ENCODE measurements at regions not wholly inside any gene's neighbourhood (a gene's known extent, or its start where the extent isn't known, plus 50 kb on each side); places are given as distances from the start of the nearest gene placed in this dataset.
"Not testable (repeated sequence)": the region's sequence is repeated elsewhere in the genome, so short reads cannot be mapped to it uniquely, and the experiment has no call there.

- DNase-seq, result no peak
Observed at GRCh38 chr5:144771802-144772201, 601.1 kb downstream of the KCTD16 start.

GRCh38 chr5:144742361-144742760 lies 571.7 kb downstream of the KCTD16 start:
- no peak for DNase-seq

- no peak for DNase-seq
Observed at GRCh38 chr5:144731786-144732185, 561.1 kb downstream of the KCTD16 start.

- no peak for DNase-seq
Observed at GRCh38 chr5:144712090-144712489, 541.4 kb downstream of the KCTD16 start.

- no peak for DNase-seq
Observed at GRCh38 chr5:144711172-144711571, 540.5 kb downstream of the KCTD16 start.

GRCh38 chr5:144710637-144711036 lies 540.0 kb downstream of the KCTD16 start:
- no peak for DNase-seq

- no peak for DNase-seq
Observed at GRCh38 chr5:144703776-144704175, 533.1 kb downstream of the KCTD16 start.

GRCh38 chr5:144698484-144698883 lies 527.8 kb downstream of the KCTD16 start:
- DNase-seq, result no peak

GRCh38 chr5:144697847-144698262 lies 527.2 kb downstream of the KCTD16 start:
- no peak for DNase-seq

- no peak for DNase-seq
Observed at GRCh38 chr5:144691936-144692335, 521.3 kb downstream of the KCTD16 start.

GRCh38 chr5:144684899-144685298 lies 514.2 kb downstream of the KCTD16 start:
- DNase-seq, result no peak

GRCh38 chr5:144680711-144681110 lies 510.0 kb downstream of the KCTD16 start:
- no peak for DNase-seq

- no peak for DNase-seq
Observed at GRCh38 chr5:144671066-144671465, 500.4 kb downstream of the KCTD16 start.

GRCh38 chr5:144659634-144660227 lies 489.1 kb downstream of the KCTD16 start:
- DNase-seq, result no peak

GRCh38 chr5:144644317-144644716 lies 473.6 kb downstream of the KCTD16 start:
- DNase-seq, result no peak

GRCh38 chr5:144638787-144639186 lies 468.1 kb downstream of the KCTD16 start:
- no peak for DNase-seq

- no peak for DNase-seq
Observed at GRCh38 chr5:144634138-144634537, 463.5 kb downstream of the KCTD16 start.

- DNase-seq, result peak; percentile 5
Observed at GRCh38 chr5:144598451-144599068, 427.9 kb downstream of the KCTD16 start.

GRCh38 chr5:144596517-144596916 lies 425.8 kb downstream of the KCTD16 start:
- no peak for DNase-seq

- DNase-seq, result no peak
Observed at GRCh38 chr5:144594919-144595318, 424.2 kb downstream of the KCTD16 start.

GRCh38 chr5:144594234-144594633 lies 423.6 kb downstream of the KCTD16 start:
- not testable (repeated sequence) for DNase-seq

- no peak for DNase-seq
Observed at GRCh38 chr5:144585681-144586080, 415.0 kb downstream of the KCTD16 start.

- DNase-seq, result no peak
Observed at GRCh38 chr5:144583541-144584449, 413.1 kb downstream of the KCTD16 start.

- no peak for DNase-seq
Observed at GRCh38 chr5:144582066-144582465, 411.4 kb downstream of the KCTD16 start.
